PC-9 (cell line): ENCODE measurements at regions not wholly inside any gene's neighbourhood (a gene's known extent, or its start where the extent isn't known, plus 50 kb on each side); places are given as distances from the start of the nearest gene placed in this dataset.
"Not testable (repeated sequence)": the region's sequence is repeated elsewhere in the genome, so short reads cannot be mapped to it uniquely, and the experiment has no call there.

Source experiments
- BruUV-seq: library from RNA; stranded (reverse); fragments of 400-500 nt; replicated peaks from 2 replicates; lab custom pipeline; 2021; lab: Mats Ljungman, UMichigan
- CTCF ChIA-PET: fragments of 300-600 bp; sonication (Branson Sonifier 250); formaldehyde crosslinking; loops from one replicate; lab custom pipeline; 2022; ENCODE audit warnings: antibody characterized with exemption; lab: Charles Lee
- POLR2A ChIA-PET: fragments of 300-600 bp; sonication (Branson Sonifier 250); formaldehyde crosslinking; loops from one replicate; lab custom pipeline; 2022; ENCODE audit warnings: antibody characterized with exemption; ENCODE audit not compliant: unreplicated experiment; lab: Charles Lee
- DNase-seq, 2 experiments: peaks; one replicate each; pipeline versions ENCODE4 v3.0.0 to v3.0.0-alpha.2; 2015 to 2022; ENCODE audit warnings: mixed read lengths in 1 of 2
- H2AFZ ChIP-seq: fragments of 200-600 bp; sonication (generic); 2 replicates; pipeline ENCODE4 v1.8.1; 2017; ENCODE audit warnings: antibody characterized with exemption
- H3F3A ChIP-seq: fragments of 200-600 bp; sonication (generic); 2 replicates; pipeline ENCODE4 v1.8.1; 2017; ENCODE audit warnings: antibody characterized with exemption, mild to moderate bottlenecking, low read depth; ENCODE audit not compliant: insufficient read depth
- H3K27ac ChIP-seq: fragments of 200-600 bp; sonication (generic); 2 replicates; pipeline ENCODE4 v1.6.1; 2016; ENCODE audit warnings: mixed run types
- H3K27me3 ChIP-seq: fragments of 200-600 bp; sonication (generic); 2 replicates; pipeline ENCODE4 v1.6.1; 2016; ENCODE audit warnings: low read depth, mixed run types; ENCODE audit not compliant: insufficient read depth
- H3K36me3 ChIP-seq: fragments of 200-600 bp; sonication (generic); 2 replicates; pipeline ENCODE4 v1.6.1; 2016; ENCODE audit warnings: low read depth, mixed run types
- H3K4me1 ChIP-seq: fragments of 200-600 bp; sonication (generic); replicated peaks from 2 replicates; pipeline ENCODE4 v1.6.1; 2016; ENCODE audit warnings: mixed run types; ENCODE audit not compliant: insufficient read depth
- H3K4me2 ChIP-seq: fragments of 200-600 bp; sonication (generic); 2 replicates; pipeline ENCODE4 v1.6.1; 2017; ENCODE audit warnings: mixed run types
- H3K4me3 ChIP-seq: fragments of 200-600 bp; sonication (generic); 2 replicates; pipeline ENCODE4 v1.6.1; 2016; ENCODE audit warnings: mixed run types
- H3K79me2 ChIP-seq: fragments of 200-600 bp; sonication (generic); 2 replicates; pipeline ENCODE4 v1.6.1; 2017; ENCODE audit warnings: low read depth, mixed run types
- H3K9me2 ChIP-seq: fragments of 200-600 bp; sonication (generic); 2 replicates; pipeline ENCODE4 v1.8.1; 2017; ENCODE audit warnings: mild to moderate bottlenecking; ENCODE audit not compliant: insufficient read depth
- H3K9me3 ChIP-seq: fragments of 200-600 bp; sonication (generic); 2 replicates; pipeline ENCODE4 v1.8.1; 2016; ENCODE audit warnings: low read depth; ENCODE audit not compliant: insufficient read depth
- H4K20me1 ChIP-seq: fragments of 200-600 bp; sonication (generic); 2 replicates; pipeline ENCODE4 v1.8.1; 2017; ENCODE audit not compliant: insufficient read depth
- EZH2 ChIP-seq: fragments of 200-600 bp; sonication (generic); IDR thresholded peaks from 2 replicates; pipeline ENCODE4 v1.8.0; 2017; ENCODE audit warnings: antibody characterized with exemption, low read depth
- intact Hi-C: fragments of 100-400 bp; cut with micrococcal nuclease; formaldehyde crosslinking; loops from one replicate; pipeline ENCODE4 v1.10.0; 2022; ENCODE audit not compliant: unreplicated experiment
- TF ChIP-seq, protein P1 (sequence below): fragments of 200-600 bp; sonication (generic); conservative IDR thresholded peaks from 2 replicates; pipeline ENCODE4 v1.6.1; 2017; ENCODE audit warnings: mixed run types, antibody characterized with exemption, mild to moderate bottlenecking, moderate library complexity

DNA sequence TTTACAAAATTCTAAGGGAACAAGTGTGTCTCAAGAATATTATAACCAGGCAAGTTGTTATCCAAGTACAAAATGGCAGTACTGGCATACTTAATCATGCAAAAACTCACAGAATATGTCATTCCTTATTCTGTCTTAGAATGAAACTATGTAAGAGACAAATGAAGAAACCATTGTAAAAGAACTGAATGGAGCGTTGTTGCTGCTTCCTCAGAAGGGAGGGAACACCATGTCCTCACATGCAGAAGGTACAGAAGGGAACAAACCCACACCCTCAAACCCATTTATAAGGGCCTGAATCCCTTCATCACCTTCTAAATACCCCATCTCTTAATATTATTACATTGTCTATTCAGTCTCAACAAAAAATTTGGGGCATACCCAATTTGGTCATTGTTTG, 960.0 kb downstream of the LTN1 start:
- H4K20me1 ChIP-seq, H2AFZ ChIP-seq, POLR2A ChIA-PET, H3K27me3 ChIP-seq, H3K4me1 ChIP-seq, H3K4me3 ChIP-seq, BruUV-seq, H3K36me3 ChIP-seq, H3K9me2 ChIP-seq, DNase-seq, CTCF ChIA-PET, H3K79me2 ChIP-seq, intact Hi-C loops, H3K4me2 ChIP-seq, H3K27ac ChIP-seq, H3F3A ChIP-seq, H3K9me3 ChIP-seq: not testable (repeated sequence)

DNA sequence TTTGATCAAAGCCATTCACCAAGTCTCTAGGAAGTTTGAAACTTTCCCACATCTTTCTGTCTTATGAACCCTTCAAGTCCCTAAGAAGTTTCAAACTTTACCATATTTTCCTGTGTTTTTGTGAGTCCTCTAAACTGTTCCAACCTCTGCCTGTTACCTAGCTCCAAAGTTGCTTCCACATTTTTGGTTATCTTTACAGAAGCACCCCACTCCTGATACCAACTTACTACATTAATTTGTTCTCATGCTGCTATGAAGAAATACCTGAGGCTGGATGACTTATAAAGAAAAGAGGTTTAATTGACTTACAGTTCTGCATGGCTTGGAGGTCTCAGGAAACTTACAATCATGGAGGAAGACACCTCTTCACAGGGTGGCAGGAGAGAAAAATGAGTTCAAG, 961.6 kb downstream of the LTN1 start:
- H3K4me3 ChIP-seq, H3K4me1 ChIP-seq, H3K27ac ChIP-seq, H2AFZ ChIP-seq, intact Hi-C loops, CTCF ChIA-PET, H3K27me3 ChIP-seq, H3K9me3 ChIP-seq, POLR2A ChIA-PET, H3F3A ChIP-seq, DNase-seq, H3K79me2 ChIP-seq, H3K9me2 ChIP-seq, BruUV-seq, H3K36me3 ChIP-seq, H4K20me1 ChIP-seq, H3K4me2 ChIP-seq: not testable (repeated sequence)

- POLR2A ChIA-PET, result no interaction called here
- no peak for TF ChIP-seq EZH2
- TF ChIP-seq, protein P1, sequence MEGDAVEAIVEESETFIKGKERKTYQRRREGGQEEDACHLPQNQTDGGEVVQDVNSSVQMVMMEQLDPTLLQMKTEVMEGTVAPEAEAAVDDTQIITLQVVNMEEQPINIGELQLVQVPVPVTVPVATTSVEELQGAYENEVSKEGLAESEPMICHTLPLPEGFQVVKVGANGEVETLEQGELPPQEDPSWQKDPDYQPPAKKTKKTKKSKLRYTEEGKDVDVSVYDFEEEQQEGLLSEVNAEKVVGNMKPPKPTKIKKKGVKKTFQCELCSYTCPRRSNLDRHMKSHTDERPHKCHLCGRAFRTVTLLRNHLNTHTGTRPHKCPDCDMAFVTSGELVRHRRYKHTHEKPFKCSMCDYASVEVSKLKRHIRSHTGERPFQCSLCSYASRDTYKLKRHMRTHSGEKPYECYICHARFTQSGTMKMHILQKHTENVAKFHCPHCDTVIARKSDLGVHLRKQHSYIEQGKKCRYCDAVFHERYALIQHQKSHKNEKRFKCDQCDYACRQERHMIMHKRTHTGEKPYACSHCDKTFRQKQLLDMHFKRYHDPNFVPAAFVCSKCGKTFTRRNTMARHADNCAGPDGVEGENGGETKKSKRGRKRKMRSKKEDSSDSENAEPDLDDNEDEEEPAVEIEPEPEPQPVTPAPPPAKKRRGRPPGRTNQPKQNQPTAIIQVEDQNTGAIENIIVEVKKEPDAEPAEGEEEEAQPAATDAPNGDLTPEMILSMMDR, result no peak
- no peak overlapping the region for H3K4me2 ChIP-seq
- no peaks in the 10 kb centered on the region for H3K9me3 ChIP-seq
- DNase-seq, result no peak
- H3K4me1 ChIP-seq, result no peaks in the 10 kb centered on the region
- intact Hi-C loops, result no loop called here
- no peaks in the 10 kb centered on the region for H3K9me2 ChIP-seq
- no peak overlapping the region for H3K4me3 ChIP-seq
- no peaks in the 10 kb centered on the region for H3K36me3 ChIP-seq
- H3K79me2 ChIP-seq, result no peaks in the 10 kb centered on the region
- no TSS peak for BruUV-seq
- no peaks in the 10 kb centered on the region for H3F3A ChIP-seq
- no peaks in the 10 kb centered on the region for H3K27me3 ChIP-seq
- CTCF ChIA-PET, result no interaction called here
- no peak overlapping the region for H2AFZ ChIP-seq
- no peaks in the 10 kb centered on the region for H4K20me1 ChIP-seq
- H3K27ac ChIP-seq, result no peak overlapping the region
Measured at GRCh38 chr21:28025111-28025510, 967.6 kb downstream of the LTN1 start.

DNA sequence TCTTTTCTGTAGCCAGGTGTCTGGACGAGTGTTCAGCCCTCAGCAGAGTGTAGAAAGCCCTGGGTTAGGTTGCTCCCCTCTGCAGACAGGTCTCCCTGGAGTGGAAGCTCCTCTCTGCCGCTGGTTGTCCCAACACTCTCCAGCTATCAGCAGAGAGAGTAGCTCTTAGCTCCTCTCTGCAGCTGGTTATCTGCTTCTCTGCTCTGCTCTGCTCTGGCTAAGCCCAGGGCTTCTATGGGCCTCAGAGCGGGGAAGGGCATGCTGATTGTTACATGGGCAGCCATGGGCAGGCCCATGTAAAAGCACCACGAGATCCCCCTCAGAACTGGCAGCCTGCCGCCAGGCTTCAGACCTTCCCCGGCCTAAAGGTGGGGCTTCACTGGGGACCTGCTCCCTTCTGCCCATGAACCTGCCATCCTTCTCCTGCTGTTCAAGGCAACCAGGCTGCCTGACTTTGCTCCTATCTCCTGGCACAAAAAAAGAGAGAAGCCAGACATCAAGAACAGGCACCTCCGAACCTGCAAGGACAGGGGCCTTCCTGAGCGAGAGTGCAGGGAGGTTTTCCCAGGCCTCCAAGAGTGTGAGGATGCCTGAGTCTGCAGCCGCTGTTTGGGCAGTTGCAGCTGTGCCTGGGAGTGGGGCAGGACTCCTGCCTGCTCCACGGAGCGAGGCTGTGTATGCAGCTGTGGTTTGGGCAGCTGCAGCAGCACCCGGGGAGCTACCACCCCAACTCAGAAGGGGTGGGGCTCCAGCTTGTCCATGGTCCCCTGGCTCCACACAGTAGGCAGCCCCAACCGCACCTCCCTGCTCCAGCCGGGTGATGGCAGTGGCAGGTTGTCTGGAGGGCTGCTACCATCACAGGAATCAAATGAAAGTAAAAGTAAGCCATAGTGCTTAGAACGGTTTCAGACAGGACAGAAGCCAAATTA, 973.7 kb downstream of the LTN1 start:
- H3F3A ChIP-seq, result no peaks in the 10 kb centered on the region
- no peaks in the 10 kb centered on the region for H3K4me1 ChIP-seq
- BruUV-seq, result no TSS peak
- no peak overlapping the region for H3K27ac ChIP-seq
- no peak for TF ChIP-seq EZH2
- TF ChIP-seq, protein P1, result peak; percentile 25; the same call in 1 of the 2 replicates
- H3K9me2 ChIP-seq, result no peaks in the 10 kb centered on the region
- no peaks in the 10 kb centered on the region for H3K27me3 ChIP-seq
- DNase-seq, result peak in 1 of 2 experiments; percentile 24
- CTCF ChIA-PET, result interaction anchor here (0.5 kb wide), 1 partner anchor 260 kb away, joined by 3 read pairs; no protein-coding TSS in a partner anchor
- no peaks in the 10 kb centered on the region for H3K36me3 ChIP-seq
- H3K79me2 ChIP-seq, result no peaks in the 10 kb centered on the region
- H4K20me1 ChIP-seq, result no peaks in the 10 kb centered on the region
- intact Hi-C loops, result no loop called here
- no peaks in the 10 kb centered on the region for H3K9me3 ChIP-seq
- no peak overlapping the region for H2AFZ ChIP-seq
- no peak overlapping the region for H3K4me3 ChIP-seq
- POLR2A ChIA-PET, result no interaction called here
- no peak overlapping the region; the same call in 1 of the 2 replicates for H3K4me2 ChIP-seq
